CD4-positive, alpha-beta T cell (primary cell): ENCODE measurements at regions not wholly inside any gene's neighbourhood (a gene's known extent, or its start where the extent isn't known, plus 50 kb on each side); places are given as distances from the start of the nearest gene placed in this dataset.
"Not testable (repeated sequence)": the region's sequence is repeated elsewhere in the genome, so short reads cannot be mapped to it uniquely, and the experiment has no call there.

Source experiments
- ATAC-seq: fragments of 200-7000 bp; cut with Tn5 transposase; one replicate; pipeline ENCODE4 v1.10.0; 2022; ENCODE audit warnings: mild to moderate bottlenecking; ENCODE audit not compliant: poor library complexity
- CTCF ChIA-PET: fragments of 350-600 bp; sonication (Branson Sonifier 250); formaldehyde crosslinking; loops from one replicate; lab custom pipeline; 2021; ENCODE audit warnings: antibody characterized with exemption, inconsistent platforms; lab: Charles Lee
- POLR2A ChIA-PET: fragments of 350-600 bp; sonication (Branson Sonifier 250); formaldehyde crosslinking; loops from one replicate; lab custom pipeline; 2021; ENCODE audit warnings: antibody characterized with exemption, inconsistent platforms; lab: Charles Lee
- DNase-seq, 14 experiments: peaks; one replicate each; pipeline ENCODE4 v3.0.0-alpha.2; 2013 to 2020; ENCODE audit warnings: mixed read lengths in 2 of 14
- H3K27ac ChIP-seq, 2 donors: one replicate each; pipeline versions ENCODE4 v1.5.1 to v1.7.0; 2013; ENCODE audit warnings: low read length in 2 of 2, low read depth in 1 of 2, mild to moderate bottlenecking in 1 of 2
- H3K27me3 ChIP-seq, 2 experiments: 1 replicate in 1 of 2; 2 replicates in 1 of 2; pipeline versions ENCODE4 v1.6.1 to v1.7.0; 2013; ENCODE audit warnings: low read length in 2 of 2, control low read depth in 1 of 2, mild to moderate bottlenecking in 1 of 2, moderate library complexity in 1 of 2; ENCODE audit not compliant: insufficient read depth in 2 of 2, control insufficient read depth in 1 of 2
- H3K36me3 ChIP-seq: one replicate; pipeline ENCODE4 v1.6.1; 2013; ENCODE audit warnings: low read length, control low read depth; ENCODE audit not compliant: insufficient read depth
- H3K4me1 ChIP-seq: one replicate; pipeline ENCODE4 v1.6.1; 2013; ENCODE audit warnings: low read length, control low read depth; ENCODE audit not compliant: insufficient read depth
- H3K4me3 ChIP-seq: one replicate; pipeline ENCODE4 v1.5.1; 2013; ENCODE audit warnings: mild to moderate bottlenecking, low read length, moderate library complexity
- H3K9me3 ChIP-seq, 2 experiments: 1 replicate in 1 of 2; 2 replicates in 1 of 2; pipeline versions ENCODE4 v1.6.1 to v1.7.0; 2013; ENCODE audit warnings: low read length in 2 of 2, mild to moderate bottlenecking in 2 of 2, control low read depth in 1 of 2, moderate library complexity in 1 of 2; ENCODE audit not compliant: control insufficient read depth in 1 of 2, insufficient read depth in 1 of 2
- H3K27ac Mint-ChIP-seq: one replicate; pipeline ENCODE4 v1.8.0; 2020; ENCODE audit warnings: mixed read lengths
- H3K27me3 Mint-ChIP-seq: one replicate; pipeline ENCODE4 v1.8.0; 2021; ENCODE audit warnings: mixed read lengths
- H3K36me3 Mint-ChIP-seq: one replicate; pipeline ENCODE4 v1.8.0; 2021; ENCODE audit warnings: low read depth, mixed read lengths
- H3K4me1 Mint-ChIP-seq: one replicate; pipeline ENCODE4 v1.8.0; 2021; ENCODE audit warnings: low read depth, mixed read lengths
- H3K4me3 Mint-ChIP-seq: one replicate; pipeline ENCODE4 v1.8.0; 2020; ENCODE audit warnings: mild to moderate bottlenecking, mixed read lengths
- H3K9me3 Mint-ChIP-seq: one replicate; pipeline ENCODE4 v1.8.0; 2020; ENCODE audit warnings: mixed read lengths
- intact Hi-C, 2 experiments: fragments of 100-400 bp; cut with DNase I in 1 of 2; cut with micrococcal nuclease in 1 of 2; formaldehyde crosslinking; loops; one replicate each; pipeline versions ENCODE4 v1.15.1 to v1.9.0; 2023 to 2025; cut with DNase I, micrococcal nuclease
- TF ChIP-seq, protein P1 (sequence below): fragments of 200-600 bp; IDR thresholded peaks from one replicate; pipeline ENCODE4 v1.8.0; 2022; ENCODE audit warnings: antibody characterized with exemption, mild to moderate bottlenecking

- Histone ChIP-seq H3K27ac (no peak overlapping the region), H3K36me3 (no peaks in the 10 kb centered on the region), H3K4me1 (no peaks in the 10 kb centered on the region), H3K4me3 (no peak overlapping the region), H3K9me3 (no peaks in the 10 kb centered on the region), H3K27me3 (no peaks in the 10 kb centered on the region)
- TF ChIP-seq, protein P1, sequence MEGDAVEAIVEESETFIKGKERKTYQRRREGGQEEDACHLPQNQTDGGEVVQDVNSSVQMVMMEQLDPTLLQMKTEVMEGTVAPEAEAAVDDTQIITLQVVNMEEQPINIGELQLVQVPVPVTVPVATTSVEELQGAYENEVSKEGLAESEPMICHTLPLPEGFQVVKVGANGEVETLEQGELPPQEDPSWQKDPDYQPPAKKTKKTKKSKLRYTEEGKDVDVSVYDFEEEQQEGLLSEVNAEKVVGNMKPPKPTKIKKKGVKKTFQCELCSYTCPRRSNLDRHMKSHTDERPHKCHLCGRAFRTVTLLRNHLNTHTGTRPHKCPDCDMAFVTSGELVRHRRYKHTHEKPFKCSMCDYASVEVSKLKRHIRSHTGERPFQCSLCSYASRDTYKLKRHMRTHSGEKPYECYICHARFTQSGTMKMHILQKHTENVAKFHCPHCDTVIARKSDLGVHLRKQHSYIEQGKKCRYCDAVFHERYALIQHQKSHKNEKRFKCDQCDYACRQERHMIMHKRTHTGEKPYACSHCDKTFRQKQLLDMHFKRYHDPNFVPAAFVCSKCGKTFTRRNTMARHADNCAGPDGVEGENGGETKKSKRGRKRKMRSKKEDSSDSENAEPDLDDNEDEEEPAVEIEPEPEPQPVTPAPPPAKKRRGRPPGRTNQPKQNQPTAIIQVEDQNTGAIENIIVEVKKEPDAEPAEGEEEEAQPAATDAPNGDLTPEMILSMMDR: no peak
- Mint-ChIP-seq H3K4me1 (no peaks in the 10 kb centered on the region), H3K4me3 (no peak overlapping the region), H3K9me3 (peaks cover 4% of the 10 kb centered on the region), H3K27ac (no peak overlapping the region), H3K27me3 (no peaks in the 10 kb centered on the region), H3K36me3 (no peaks in the 10 kb centered on the region)
- intact Hi-C loops: no loop called here
- CTCF ChIA-PET: no interaction called here
- no peak for DNase-seq
- ATAC-seq: no peak
- POLR2A ChIA-PET: no interaction called here
Measured at GRCh38 chr2:193199322-193199721, 1004.6 kb upstream of the TMEFF2 start.

DNA sequence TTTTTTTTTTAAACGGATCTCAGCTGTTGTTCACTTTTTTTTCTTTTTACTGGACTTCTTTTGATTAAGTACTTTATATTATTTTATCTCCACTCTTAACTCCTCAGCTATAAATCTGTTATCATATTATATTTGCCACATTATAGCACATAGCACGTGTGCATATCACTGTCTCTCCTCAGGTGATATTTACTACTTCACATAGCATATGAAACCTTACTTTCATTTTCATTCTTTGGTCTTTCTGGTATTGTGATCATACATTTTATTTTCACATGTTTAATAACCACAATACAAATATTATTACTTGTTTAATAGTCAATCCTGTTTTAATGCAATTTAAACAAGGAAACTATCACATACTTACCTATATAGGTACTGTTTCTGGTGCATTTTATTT is 993.1 kb upstream of the TMEFF2 start:
- no peak for DNase-seq
- no peak for ATAC-seq
- Mint-ChIP-seq H3K4me3 (no peak overlapping the region), H3K4me1 (no peaks in the 10 kb centered on the region), H3K27ac (no peak overlapping the region), H3K9me3 (no peaks in the 10 kb centered on the region), H3K36me3 (no peaks in the 10 kb centered on the region), H3K27me3 (no peaks in the 10 kb centered on the region)
- H3K4me3 ChIP-seq: no peak overlapping the region
- TF ChIP-seq, protein P1: no peak
- POLR2A ChIA-PET: no interaction called here
- no peaks in the 10 kb centered on the region for H3K27me3 ChIP-seq
- H3K27ac ChIP-seq: no peak overlapping the region
- CTCF ChIA-PET: no interaction called here
- H3K9me3 ChIP-seq: no peaks in the 10 kb centered on the region
- intact Hi-C loops: no loop called here
- no peaks in the 10 kb centered on the region for H3K4me1 ChIP-seq
- no peaks in the 10 kb centered on the region for H3K36me3 ChIP-seq

DNA sequence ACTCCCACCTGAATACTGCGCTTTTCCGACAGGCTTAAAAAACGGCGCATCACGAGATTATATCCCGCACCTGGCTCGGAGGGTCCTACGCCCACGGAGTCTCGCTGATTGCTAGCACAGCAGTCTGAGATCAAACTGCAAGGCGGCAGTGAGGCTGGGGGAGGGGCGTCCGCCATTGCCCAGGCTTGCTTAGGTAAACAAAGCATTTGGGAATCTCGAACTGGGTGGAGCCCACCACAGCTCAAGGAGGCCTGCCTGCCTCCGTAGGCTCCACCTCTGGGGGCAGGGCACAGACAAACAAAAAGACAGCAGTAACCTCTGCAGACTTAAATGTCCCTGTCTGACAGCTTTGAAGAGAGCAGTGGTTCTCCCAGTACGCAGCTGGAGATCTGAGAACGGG is 976.2 kb upstream of the TMEFF2 start:
- H3K36me3 Mint-ChIP-seq, H3K4me3 ChIP-seq: not testable (repeated sequence)

DNA sequence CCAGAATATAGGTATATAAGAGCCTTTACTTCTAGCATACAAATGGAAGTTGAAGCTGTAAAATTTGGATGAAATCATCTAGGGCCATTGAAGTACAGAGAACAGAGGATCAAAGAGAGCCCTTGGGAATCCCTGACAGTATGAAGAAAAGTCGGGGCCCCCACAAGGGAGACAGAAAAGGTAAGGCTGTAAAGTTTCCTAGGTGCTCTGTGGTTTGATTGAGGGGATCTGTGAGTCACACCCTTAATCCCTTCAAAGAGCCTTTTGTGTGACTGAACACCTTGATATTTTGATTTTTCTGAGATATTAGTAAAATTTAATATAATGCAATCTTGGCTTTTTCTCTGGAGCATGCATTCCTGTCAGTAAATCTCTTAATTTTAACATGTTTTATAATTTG is 961.7 kb upstream of the TMEFF2 start:
- Histone ChIP-seq H3K4me1 (no peaks in the 10 kb centered on the region), H3K4me3 (no peak overlapping the region), H3K9me3 (no peaks in the 10 kb centered on the region), H3K27me3 (no peaks in the 10 kb centered on the region), H3K27ac (no peak overlapping the region), H3K36me3 (no peaks in the 10 kb centered on the region)
- intact Hi-C loops: no loop called here
- ATAC-seq: no peak
- Mint-ChIP-seq H3K27me3 (no peaks in the 10 kb centered on the region), H3K4me3 (no peak overlapping the region), H3K9me3 (no peaks in the 10 kb centered on the region), H3K27ac (no peak overlapping the region), H3K4me1 (no peaks in the 10 kb centered on the region), H3K36me3 (no peaks in the 10 kb centered on the region)
- POLR2A ChIA-PET: no interaction called here
- DNase-seq: no peak
- TF ChIP-seq, protein P1: no peak
- CTCF ChIA-PET: no interaction called here

More for the DNA sequence above, 976.2 kb upstream of the TMEFF2 start:
- H3K27ac Mint-ChIP-seq, H3K9me3 ChIP-seq, H3K27me3 Mint-ChIP-seq, DNase-seq, H3K4me1 ChIP-seq, H3K4me3 Mint-ChIP-seq, H3K27me3 ChIP-seq, H3K9me3 Mint-ChIP-seq, H3K36me3 ChIP-seq, H3K27ac ChIP-seq, CTCF ChIA-PET, H3K4me1 Mint-ChIP-seq, ATAC-seq, POLR2A ChIA-PET, intact Hi-C loops: not testable (repeated sequence)
